Frontal cortex (tissue), 3 donors: ENCODE measurements at regions not wholly inside any gene's neighbourhood (a gene's known extent, or its start where the extent isn't known, plus 50 kb on each side); places are given as distances from the start of the nearest gene placed in this dataset.
"Not testable (repeated sequence)": the region's sequence is repeated elsewhere in the genome, so short reads cannot be mapped to it uniquely, and the experiment has no call there.

ENCODE experiments used
- DNase-seq, 2 donors: peaks; one replicate each; pipeline ENCODE4 v3.0.0; 2012; ENCODE audit warnings: low spot score in 2 of 2
- FAIRE-seq: peaks from 2 replicates; lab custom pipeline; 2012; peaks lifted over from hg19 to GRCh38; lab: Jason Lieb, UNC
- donor health status: control.
- donor health status: control.
- donor health status: control.

GRCh38 chr4:85018983-85019382 lies 52.5 kb upstream of the WDFY3 start:
- no peak for FAIRE-seq

GRCh38 chr4:85019411-85019810 lies 52.9 kb upstream of the WDFY3 start:
- DNase-seq (no peak), FAIRE-seq (no peak)

More at GRCh38 chr4:85018983-85019382, 52.5 kb upstream of the WDFY3 start:
- DNase-seq: no peak

- DNase-seq (no peak), FAIRE-seq (no peak)
These were observed 58.2 kb upstream of the WDFY3 start for GRCh38 chr4:85024671-85025070.

GRCh38 chr4:85028910-85029309 lies 62.4 kb upstream of the WDFY3 start:
- FAIRE-seq: no peak
- no peak for DNase-seq

GRCh38 chr4:85029453-85029852 lies 63.0 kb upstream of the WDFY3 start:
- DNase-seq (no peak), FAIRE-seq (no peak)

GRCh38 chr4:85030156-85030555 lies 63.7 kb upstream of the WDFY3 start:
- DNase-seq: no peak
- no peak for FAIRE-seq

- not testable (repeated sequence) for DNase-seq, FAIRE-seq
These were observed 67.3 kb upstream of the WDFY3 start for GRCh38 chr4:85033838-85034237.

- FAIRE-seq: no peak
- DNase-seq: no peak
These were observed 73.0 kb upstream of the WDFY3 start for GRCh38 chr4:85039526-85039925.

GRCh38 chr4:85043812-85044496 lies 77.5 kb upstream of the WDFY3 start:
- not testable (repeated sequence) for FAIRE-seq

GRCh38 chr4:85050736-85051135 lies 84.2 kb upstream of the WDFY3 start:
- no peak for FAIRE-seq

More at GRCh38 chr4:85043812-85044496, 77.5 kb upstream of the WDFY3 start:
- DNase-seq: not testable (repeated sequence)

GRCh38 chr4:85051526-85051925 lies 85.0 kb upstream of the WDFY3 start:
- no peak for DNase-seq
- FAIRE-seq: no peak

More at GRCh38 chr4:85050736-85051135, 84.2 kb upstream of the WDFY3 start:
- no peak for DNase-seq

- FAIRE-seq, DNase-seq: not testable (repeated sequence)
These were observed 88.4 kb upstream of the WDFY3 start for GRCh38 chr4:85054925-85055324.

GRCh38 chr4:85058551-85058950 lies 92.1 kb upstream of the WDFY3 start:
- DNase-seq (no peak), FAIRE-seq (no peak)

GRCh38 chr4:85061974-85062373 lies 95.5 kb upstream of the WDFY3 start:
- no peak for FAIRE-seq
- no peak for DNase-seq

- no peak for FAIRE-seq
- no peak for DNase-seq
These were observed 96.0 kb upstream of the WDFY3 start for GRCh38 chr4:85062466-85062865.

- DNase-seq: no peak
- FAIRE-seq: no peak
These were observed 100.9 kb upstream of the WDFY3 start for GRCh38 chr4:85067342-85067741.

- DNase-seq: no peak
- FAIRE-seq: no peak
These were observed 111.5 kb upstream of the WDFY3 start for GRCh38 chr4:85078016-85078415.

- no peak for FAIRE-seq
These were observed 114.7 kb upstream of the WDFY3 start for GRCh38 chr4:85081196-85081595.

GRCh38 chr4:85084371-85085094 lies 118.0 kb upstream of the WDFY3 start:
- FAIRE-seq: peak; percentile 98

More at GRCh38 chr4:85081196-85081595, 114.7 kb upstream of the WDFY3 start:
- DNase-seq: no peak

GRCh38 chr4:85086721-85087120 lies 120.2 kb upstream of the WDFY3 start:
- FAIRE-seq (no peak), DNase-seq (no peak)

More at GRCh38 chr4:85084371-85085094, 118.0 kb upstream of the WDFY3 start:
- DNase-seq: no peak

- DNase-seq: no peak
- no peak for FAIRE-seq
These were observed 126.0 kb upstream of the WDFY3 start for GRCh38 chr4:85092536-85092935.
